K562 (cell line): ENCODE measurements at regions not wholly inside any gene's neighbourhood (a gene's known extent, or its start where the extent isn't known, plus 50 kb on each side); places are given as distances from the start of the nearest gene placed in this dataset.

Experiments used
- ATAC-seq: fragments of 200-7000 bp; cut with Tn5 transposase; 3 replicates; pipeline ENCODE4 v1.9.1; 2020; ENCODE audit warnings: moderate library complexity
- BruUV-seq: library from RNA; stranded (reverse); fragments of 400-500 nt; replicated peaks from 2 replicates; lab custom pipeline; 2021; lab: Mats Ljungman, UMichigan
- CTCF ChIA-PET: fragments of 300-600 bp; formaldehyde crosslinking; extraction: SDS; loops from one replicate; lab custom pipeline; 2021; ENCODE audit warnings: low intra/inter-chr PET ratio; lab: Yijun Ruan, JAX
- POLR2A ChIA-PET: fragments of 300-600, 350-650 bp; sonication (Branson Sonifier 250); formaldehyde crosslinking; extraction: SDS; loops from one replicate; lab custom pipeline; 2021; ENCODE audit warnings: antibody characterized with exemption, inconsistent platforms; lab: Yijun Ruan, JAX
- DNase-seq, 4 experiments: peaks; one replicate each; pipeline versions ENCODE4 v3.0.0 to v3.0.0-alpha.2; 2011 to 2018; ENCODE audit warnings: low spot score in 3 of 4, mixed read lengths in 3 of 4; ENCODE audit errors: extremely low read depth in 1 of 4
- FAIRE-seq: peaks from 2 replicates; lab custom pipeline; 2011; peaks lifted over from hg19 to GRCh38; lab: Jason Lieb, UNC
- H2AFZ ChIP-seq: 2 replicates; pipeline ENCODE4 v1.6.0; 2011; ENCODE audit warnings: low read depth, low read length, control low read depth, inconsistent platforms
- H3K27ac ChIP-seq: fragments of 200-600 bp; 3 replicates; pipeline ENCODE4 v1.8.0; 2011; ENCODE audit warnings: low read depth, mild to moderate bottlenecking, control low read depth, inconsistent platforms, low read length, moderate library complexity, mixed read lengths; ENCODE audit errors: extremely low read depth
- H3K27me3 ChIP-seq, 2 experiments: fragments of 300-600 bp in 1 of 2; 2 replicates in 1 of 2; 3 replicates in 1 of 2; pipeline versions ENCODE4 v1.6.0 to v1.8.0; 2011; ENCODE audit warnings: inconsistent platforms in 2 of 2, low read length in 2 of 2, mild to moderate bottlenecking in 1 of 2, mixed read lengths in 1 of 2, moderate library complexity in 1 of 2; ENCODE audit not compliant: control insufficient read depth in 2 of 2, insufficient read depth in 2 of 2
- H3K36me3 ChIP-seq: fragments of 300-600 bp; 3 replicates; pipeline ENCODE4 v1.8.0; 2011; ENCODE audit warnings: mild to moderate bottlenecking, low read length, inconsistent platforms; ENCODE audit not compliant: control insufficient read depth, insufficient read depth
- H3K4me1 ChIP-seq, 2 experiments: fragments of 200-600 bp in 1 of 2; replicated peaks in 1 of 2; 2 replicates in 1 of 2; 3 replicates in 1 of 2; pipeline versions ENCODE4 v1.5.1 to v1.8.0; 2011; ENCODE audit warnings: inconsistent platforms in 2 of 2, low read length in 2 of 2, mild to moderate bottlenecking in 1 of 2, mixed read lengths in 1 of 2, moderate library complexity in 1 of 2; ENCODE audit not compliant: control insufficient read depth in 2 of 2, insufficient read depth in 2 of 2
- H3K4me2 ChIP-seq: 2 replicates; pipeline ENCODE4 v1.6.1; 2011; ENCODE audit warnings: low read length, control low read depth, inconsistent platforms, mixed read lengths; ENCODE audit not compliant: insufficient read depth
- H3K4me3 ChIP-seq: fragments of 200-600 bp; sonication (generic), shearing (Covaris generic); 2 replicates; pipeline ENCODE4 v1.5.1; 2016; ENCODE audit warnings: control low read depth, inconsistent platforms
- H3K79me2 ChIP-seq: fragments of 200-600 bp; 3 replicates; pipeline ENCODE4 v1.8.0; 2011; ENCODE audit warnings: low read length, inconsistent platforms; ENCODE audit not compliant: control insufficient read depth, insufficient read depth
- H3K9ac ChIP-seq, 2 experiments: 2 replicates each; pipeline versions ENCODE4 v1.6.0 to v1.6.1; 2011; ENCODE audit warnings: low read depth in 2 of 2, low read length in 2 of 2, control low read depth in 1 of 2, inconsistent platforms in 1 of 2, mild to moderate bottlenecking in 1 of 2, mixed read lengths in 1 of 2; ENCODE audit not compliant: insufficient read depth in 1 of 2
- H3K9me1 ChIP-seq: one replicate; pipeline ENCODE4 v1.6.0; 2011; ENCODE audit warnings: inconsistent platforms, mild to moderate bottlenecking, low read length, moderate library complexity; ENCODE audit not compliant: control insufficient read depth, insufficient read depth
- H3K9me3 ChIP-seq: replicated peaks from 2 replicates; pipeline ENCODE4 v1.5.1; 2011; ENCODE audit warnings: low read depth, low read length, inconsistent platforms; ENCODE audit not compliant: control insufficient read depth, insufficient read depth
- H4K20me1 ChIP-seq: replicated peaks from 2 replicates; pipeline ENCODE4 v1.6.1; 2011; ENCODE audit warnings: low read length, inconsistent platforms, mixed read lengths; ENCODE audit not compliant: control insufficient read depth, insufficient read depth
- CTBP1 ChIP-seq: fragments of 450-650 bp; IDR thresholded peaks from 2 replicates; pipeline ENCODE4 v1.6.1; 2016; ENCODE audit warnings: borderline replicate concordance
- FOXP1 ChIP-seq: sonication (generic); formaldehyde crosslinking; IDR thresholded peaks from 2 replicates; pipeline ENCODE4 v1.8.0; 2022; ENCODE audit warnings: mild to moderate bottlenecking, missing genetic modification reagents
- HBP1 ChIP-seq: fragments of 450-650 bp; formaldehyde crosslinking; IDR thresholded peaks from 2 replicates; pipeline ENCODE4 v1.4.0; 2022; ENCODE audit warnings: missing genetic modification characterization
- HCFC1 ChIP-seq: IDR thresholded peaks from 2 replicates; pipeline ENCODE4 v1.6.1; 2012; ENCODE audit warnings: low read depth, low read length, improper control_type of control experiment
- HEY1 ChIP-seq: fragments of 250-450 bp; sonication (Bioruptor Pico); IDR thresholded peaks from 2 replicates; pipeline ENCODE4 v1.5.0; 2020; ENCODE audit warnings: mild to moderate bottlenecking, moderate library complexity, borderline replicate concordance
- KDM4B ChIP-seq, 2 experiments: fragments of 450-650 bp in 1 of 2; sonication (generic) in 1 of 2; IDR thresholded peaks; 2 replicates each; pipeline ENCODE4 v1.6.1; 2016 to 2017; ENCODE audit warnings: borderline replicate concordance in 2 of 2, antibody characterized with exemption in 1 of 2, low read depth in 1 of 2, mild to moderate bottlenecking in 1 of 2
- NR1H2 ChIP-seq: sonication (generic); formaldehyde crosslinking; IDR thresholded peaks from 2 replicates; pipeline ENCODE4 v1.4.0; 2020; ENCODE audit warnings: mild to moderate bottlenecking, missing genetic modification reagents
- NR2F6 ChIP-seq: fragments of 450-650 bp; formaldehyde crosslinking; IDR thresholded peaks from 2 replicates; pipeline ENCODE4 v1.4.0; 2020; ENCODE audit warnings: mild to moderate bottlenecking
- RBFOX2 ChIP-seq: fragments of 200-400 bp; formaldehyde crosslinking; IDR thresholded peaks from 2 replicates; pipeline ENCODE4 v1.6.1; 2017; ENCODE audit warnings: low read depth, mild to moderate bottlenecking, low read length, moderate library complexity
- REST ChIP-seq, 2 experiments: fragments of 450-650 bp; formaldehyde crosslinking in 1 of 2; IDR thresholded peaks; 2 replicates each; pipeline versions ENCODE4 v1.4.0 to v1.6.1; 2014 to 2020; ENCODE audit warnings: mild to moderate bottlenecking in 2 of 2, borderline replicate concordance in 1 of 2, low read depth in 1 of 2
- SLC30A9 ChIP-seq: fragments of 250-450 bp; sonication (Bioruptor Pico); IDR thresholded peaks from 2 replicates; pipeline ENCODE4 v1.8.0; 2022; ENCODE audit warnings: mild to moderate bottlenecking, moderate library complexity
- SMAD2 ChIP-seq: fragments of 150-350 bp; IDR thresholded peaks from 2 replicates; pipeline ENCODE4 v1.6.1; 2014; ENCODE audit warnings: low read depth, mild to moderate bottlenecking, low read length
- SMARCA4 ChIP-seq: fragments of 450-650 bp; IDR thresholded peaks from 2 replicates; pipeline ENCODE4 v1.6.1; 2016
- SP2 ChIP-seq: IDR thresholded peaks from 2 replicates; pipeline ENCODE4 v1.6.1; 2011; ENCODE audit warnings: mild to moderate bottlenecking, low read depth, low read length, moderate library complexity; ENCODE audit not compliant: poor library complexity, severe bottlenecking; ENCODE audit errors: extremely low read depth
- TEAD1 ChIP-seq, 2 experiments: fragments of 450-650 bp in 1 of 2; sonication (generic) in 1 of 2; formaldehyde crosslinking; IDR thresholded peaks; 2 replicates each; pipeline versions ENCODE4 v1.4.0 to v1.8.0; 2020 to 2022; ENCODE audit warnings: mild to moderate bottlenecking in 2 of 2, missing genetic modification reagents in 1 of 2
- ZNF124 ChIP-seq: sonication (generic); formaldehyde crosslinking; IDR thresholded peaks from 2 replicates; pipeline ENCODE4 v1.8.1; 2022; ENCODE audit warnings: missing genetic modification reagents
- WGBS: fragments of 100-300 bp; shearing (Covaris generic); methylation state at CpG from one replicate; pipeline ENCODE4 v1.1.6; 2016; ENCODE audit warnings: low coverage, mixed read lengths; ENCODE audit not compliant: insufficient coverage; ENCODE audit errors: missing lambda C conversion rate; 5-methylcytosine and 5-hydroxymethylcytosine counted together
- in situ Hi-C: fragments of 300-500 bp; cut with MboI; formaldehyde crosslinking; loops from 4 replicates; pipeline ENCODE4 v1.15.0; 2018; ENCODE audit warnings: inconsistent platforms, mixed read lengths
- intact Hi-C: fragments of 100-400 bp; cut with micrococcal nuclease; formaldehyde crosslinking; loops from 2 replicates; pipeline ENCODE4 v1.14.2; 2022

GRCh38 chr10:118978998-118979350, 50.5 kb upstream of the NANOS1 start:
- DNase-seq = no peak
- no peak for TF ChIP-seq HEY1
- no peak for TF ChIP-seq SMARCA4
- TF ChIP-seq TEAD1 (CRISPR knock-in tag; IDR thresholded peaks at IDR 0.05) = no peak
- TF ChIP-seq KDM4B (IDR thresholded peaks at IDR 0.05; ENCODE audit: borderline replicate concordance in 2 of 2, low read depth in 1 of 2) = no peak
- no peak for TF ChIP-seq SLC30A9 (CRISPR knock-in tag)
- no peak for TF ChIP-seq SP2
- no peak for TF ChIP-seq HBP1
- TF ChIP-seq ZNF124 (CRISPR knock-in tag) = no peak
- TF ChIP-seq FOXP1 = no peak
- no peak for TF ChIP-seq NR1H2 (CRISPR knock-in tag)
- TF ChIP-seq CTBP1 = no peak
- no peak for TF ChIP-seq REST (IDR thresholded peaks at IDR 0.05; ENCODE audit: borderline replicate concordance)
- no peak for TF ChIP-seq REST (CRISPR knock-in tag; IDR thresholded peaks at IDR 0.05; ENCODE audit: low read depth)
- no peak for TF ChIP-seq SMAD2
- TF ChIP-seq RBFOX2 = no peak
- TF ChIP-seq NR2F6 (CRISPR knock-in tag) = no peak
- TF ChIP-seq HCFC1 = no peak

More at GRCh38 chr10:118978998-118979350, 50.5 kb upstream of the NANOS1 start:
- no peak for ATAC-seq
- 0% methylated on average over 3 of the region's 6 CpGs for WGBS
- no peak for FAIRE-seq
- H3K36me3 ChIP-seq = no peaks in the 10 kb centered on the region
- H3K4me3 ChIP-seq = no peak overlapping the region
- H3K9ac ChIP-seq = no peak overlapping the region
- in situ Hi-C loops = no loop called here
- no peak overlapping the region for H3K4me2 ChIP-seq
- H3K27ac ChIP-seq = no peak overlapping the region
- BruUV-seq = no TSS peak
- no peaks in the 10 kb centered on the region for H4K20me1 ChIP-seq
- H3K27me3 ChIP-seq = peaks cover 0 to 39% of the 10 kb centered on the region in 2 experiments; a peak in 2 of 5 replicates
- H2AFZ ChIP-seq = no peak overlapping the region
- ChIA-PET POLR2A (no interaction called here), CTCF (no interaction called here)
- H3K79me2 ChIP-seq = no peaks in the 10 kb centered on the region
- H3K4me1 ChIP-seq = no peaks in the 10 kb centered on the region
- H3K9me3 ChIP-seq = no peaks in the 10 kb centered on the region
- no peaks in the 10 kb centered on the region for H3K9me1 ChIP-seq
- intact Hi-C loops = no loop called here
